BE2C (cell line): ENCODE measurements at regions not wholly inside any gene's neighbourhood (a gene's known extent, or its start where the extent isn't known, plus 50 kb on each side); places are given as distances from the start of the nearest gene placed in this dataset.

Experiments used
- DNase-seq: peaks from one replicate; pipeline ENCODE4 v3.0.0-alpha.2; 2020
- H3K27me3 ChIP-seq: fragments of 250-450 bp; sonication (Bioruptor Pico); 2 replicates; pipeline ENCODE4 v1.5.1; 2020; ENCODE audit warnings: mild to moderate bottlenecking
- H3K36me3 ChIP-seq: fragments of 250-450 bp; sonication (Bioruptor Pico); 2 replicates; pipeline ENCODE4 v1.5.1; 2020; ENCODE audit warnings: mild to moderate bottlenecking
- H3K4me1 ChIP-seq: fragments of 250-450 bp; sonication (Bioruptor Pico); 2 replicates; pipeline ENCODE4 v1.5.1; 2020
- H3K4me3 ChIP-seq: 2 replicates; pipeline ENCODE4 v1.5.1; 2011; ENCODE audit warnings: low read depth, low read length
- H3K9me3 ChIP-seq: fragments of 250-450 bp; sonication (Bioruptor Pico); 2 replicates; pipeline ENCODE4 v1.5.1; 2020
- CTCF ChIP-seq: IDR thresholded peaks from 2 replicates; pipeline ENCODE4 v1.5.1; 2012; ENCODE audit warnings: mild to moderate bottlenecking, low read depth, low read length

GRCh38 chr5:23579566-23579965, 72.2 kb downstream of the PRDM9 start:
- Histone ChIP-seq H3K9me3 (no peaks in the 10 kb centered on the region), H3K4me1 (no peaks in the 10 kb centered on the region), H3K4me3 (no peak overlapping the region), H3K36me3 (no peaks in the 10 kb centered on the region), H3K27me3 (no peaks in the 10 kb centered on the region)
- TF ChIP-seq CTCF: no peak
- no peak for DNase-seq

GRCh38 chr5:23583081-23583480, 75.7 kb downstream of the PRDM9 start:
- no peak for TF ChIP-seq CTCF
- Histone ChIP-seq H3K27me3 (no peaks in the 10 kb centered on the region), H3K4me3 (no peak overlapping the region), H3K9me3 (no peaks in the 10 kb centered on the region), H3K36me3 (no peaks in the 10 kb centered on the region), H3K4me1 (no peaks in the 10 kb centered on the region)
- no peak for DNase-seq

GRCh38 chr5:23588841-23589326, 81.5 kb downstream of the PRDM9 start:
- Histone ChIP-seq H3K9me3 (no peaks in the 10 kb centered on the region), H3K4me1 (no peaks in the 10 kb centered on the region), H3K27me3 (no peaks in the 10 kb centered on the region), H3K36me3 (no peaks in the 10 kb centered on the region), H3K4me3 (no peak overlapping the region)
- no peak for DNase-seq
- TF ChIP-seq CTCF: no peak

- Histone ChIP-seq H3K36me3 (no peaks in the 10 kb centered on the region), H3K27me3 (no peaks in the 10 kb centered on the region), H3K4me3 (no peak overlapping the region), H3K9me3 (no peaks in the 10 kb centered on the region), H3K4me1 (no peaks in the 10 kb centered on the region)
- TF ChIP-seq CTCF: no peak
- DNase-seq: no peak
These were observed 83.8 kb downstream of the PRDM9 start for GRCh38 chr5:23591250-23591649.

- Histone ChIP-seq H3K4me1 (no peaks in the 10 kb centered on the region), H3K27me3 (no peaks in the 10 kb centered on the region)
These were observed 99.5 kb downstream of the PRDM9 start for GRCh38 chr5:23606927-23607326.

GRCh38 chr5:23612701-23613100, 105.3 kb downstream of the PRDM9 start:
- H3K27me3 ChIP-seq: no peaks in the 10 kb centered on the region
- no peak overlapping the region for H3K4me3 ChIP-seq
- H3K9me3 ChIP-seq: no peaks in the 10 kb centered on the region
- DNase-seq: no peak
- TF ChIP-seq CTCF: no peak
- no peaks in the 10 kb centered on the region for H3K36me3 ChIP-seq
- no peaks in the 10 kb centered on the region for H3K4me1 ChIP-seq

More at GRCh38 chr5:23606927-23607326, 99.5 kb downstream of the PRDM9 start:
- no peak for TF ChIP-seq CTCF
- H3K36me3 ChIP-seq: no peaks in the 10 kb centered on the region
- DNase-seq: no peak
- no peaks in the 10 kb centered on the region for H3K9me3 ChIP-seq
- H3K4me3 ChIP-seq: no peak overlapping the region
